HG02623 (cell line): ENCODE measurements at regions not wholly inside any gene's neighbourhood (a gene's known extent, or its start where the extent isn't known, plus 50 kb on each side); places are given as distances from the start of the nearest gene placed in this dataset.
"Not testable (repeated sequence)": the region's sequence is repeated elsewhere in the genome, so short reads cannot be mapped to it uniquely, and the experiment has no call there.

Source experiments
- ATAC-seq: cut with Tn5 transposase; IDR thresholded peaks from one replicate; pipeline ENCODE4 v1.9.1; 2021; ENCODE audit warnings: moderate library complexity; ENCODE audit not compliant: unreplicated experiment

GRCh38 chr3:117844676-117845075 is 1135.1 kb downstream of the TUSC7 start:
- no peak for ATAC-seq

GRCh38 chr3:117846238-117846637 is 1136.7 kb downstream of the TUSC7 start:
- ATAC-seq: no peak

- no peak for ATAC-seq
Observed at GRCh38 chr3:117848606-117849005, 1139.0 kb downstream of the TUSC7 start.

- ATAC-seq: no peak
Observed at GRCh38 chr3:117853923-117854668, 1144.5 kb downstream of the TUSC7 start.

- ATAC-seq: no peak
Observed at GRCh38 chr3:117856354-117856753, 1146.8 kb downstream of the TUSC7 start.

- ATAC-seq: no peak
Observed at GRCh38 chr3:117863146-117863545, 1153.6 kb downstream of the TUSC7 start.

GRCh38 chr3:117865338-117865737 is 1155.8 kb downstream of the TUSC7 start:
- ATAC-seq: no peak

- ATAC-seq: no peak
Observed at GRCh38 chr3:117868766-117869165, 1159.2 kb downstream of the TUSC7 start.

GRCh38 chr3:117871934-117872333 is 1162.4 kb downstream of the TUSC7 start:
- no peak for ATAC-seq

GRCh38 chr3:117872594-117873248 is 1161.9 kb downstream of the IGSF11 start:
- not testable (repeated sequence) for ATAC-seq

GRCh38 chr3:117873249-117873600 is 1161.4 kb downstream of the IGSF11 start:
- ATAC-seq: no peak

GRCh38 chr3:117874028-117874690 is 1160.5 kb downstream of the IGSF11 start:
- no peak for ATAC-seq

- ATAC-seq: no peak
Observed at GRCh38 chr3:117874904-117875874, 1159.5 kb downstream of the IGSF11 start.

- ATAC-seq: no peak
Observed at GRCh38 chr3:117875887-117876286, 1158.8 kb downstream of the IGSF11 start.

- ATAC-seq: no peak
Observed at GRCh38 chr3:117880638-117881037, 1154.0 kb downstream of the IGSF11 start.

GRCh38 chr3:117881210-117881609 is 1153.4 kb downstream of the IGSF11 start:
- no peak for ATAC-seq

GRCh38 chr3:117885011-117885441 is 1149.6 kb downstream of the IGSF11 start:
- ATAC-seq: peak; percentile 47

GRCh38 chr3:117886147-117886546 is 1148.5 kb downstream of the IGSF11 start:
- no peak for ATAC-seq

GRCh38 chr3:117887031-117887430 is 1147.6 kb downstream of the IGSF11 start:
- no peak for ATAC-seq

- no peak for ATAC-seq
Observed at GRCh38 chr3:117887901-117888300, 1146.7 kb downstream of the IGSF11 start.

- no peak for ATAC-seq
Observed at GRCh38 chr3:117892431-117892841, 1142.2 kb downstream of the IGSF11 start.
